ENCODE measurements at regions not wholly inside any gene's neighbourhood (a gene's known extent, or its start where the extent isn't known, plus 50 kb on each side); places are given as distances from the start of the nearest gene placed in this dataset.
"Not testable (repeated sequence)": the region's sequence is repeated elsewhere in the genome, so short reads cannot be mapped to it uniquely, and the experiment has no call there.

DNA sequence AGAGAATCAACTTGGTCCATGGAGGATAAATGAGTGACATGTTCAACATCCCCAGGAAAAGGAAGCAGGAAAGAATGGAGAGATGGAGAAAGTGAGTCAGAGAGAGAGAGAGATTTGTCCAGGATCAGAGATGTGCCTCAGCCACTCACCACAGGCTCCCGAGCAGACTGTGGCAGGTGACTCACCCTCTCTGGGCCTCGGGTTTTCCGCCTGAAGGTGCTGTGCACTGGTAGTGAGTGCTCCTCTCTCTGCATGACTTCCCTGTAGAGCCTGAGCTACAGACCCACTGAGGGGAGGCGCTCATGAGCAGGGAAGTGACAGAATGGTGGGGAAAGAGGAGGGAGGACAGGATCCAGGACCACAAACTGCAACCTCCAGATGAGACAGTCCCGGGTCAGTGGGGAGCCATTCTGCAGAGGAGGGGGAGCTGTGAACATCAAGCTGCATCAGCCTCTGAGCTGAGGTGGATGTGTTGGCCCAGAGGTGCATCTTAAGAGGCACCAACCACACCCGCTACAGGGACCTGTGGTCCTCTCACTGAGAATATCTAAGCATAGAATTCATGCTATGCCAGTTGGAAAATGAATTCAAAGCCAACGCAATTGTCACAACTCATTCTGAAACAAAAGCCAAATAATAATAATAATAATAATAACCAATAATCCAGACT is 433.4 kb downstream of the BRD1 start:
- no peak for DNase-seq (ENCODE audit: low read depth)
- TF ChIP-seq, protein P1, sequence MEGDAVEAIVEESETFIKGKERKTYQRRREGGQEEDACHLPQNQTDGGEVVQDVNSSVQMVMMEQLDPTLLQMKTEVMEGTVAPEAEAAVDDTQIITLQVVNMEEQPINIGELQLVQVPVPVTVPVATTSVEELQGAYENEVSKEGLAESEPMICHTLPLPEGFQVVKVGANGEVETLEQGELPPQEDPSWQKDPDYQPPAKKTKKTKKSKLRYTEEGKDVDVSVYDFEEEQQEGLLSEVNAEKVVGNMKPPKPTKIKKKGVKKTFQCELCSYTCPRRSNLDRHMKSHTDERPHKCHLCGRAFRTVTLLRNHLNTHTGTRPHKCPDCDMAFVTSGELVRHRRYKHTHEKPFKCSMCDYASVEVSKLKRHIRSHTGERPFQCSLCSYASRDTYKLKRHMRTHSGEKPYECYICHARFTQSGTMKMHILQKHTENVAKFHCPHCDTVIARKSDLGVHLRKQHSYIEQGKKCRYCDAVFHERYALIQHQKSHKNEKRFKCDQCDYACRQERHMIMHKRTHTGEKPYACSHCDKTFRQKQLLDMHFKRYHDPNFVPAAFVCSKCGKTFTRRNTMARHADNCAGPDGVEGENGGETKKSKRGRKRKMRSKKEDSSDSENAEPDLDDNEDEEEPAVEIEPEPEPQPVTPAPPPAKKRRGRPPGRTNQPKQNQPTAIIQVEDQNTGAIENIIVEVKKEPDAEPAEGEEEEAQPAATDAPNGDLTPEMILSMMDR (conservative IDR thresholded peaks at IDR 0.05; ENCODE audit: low read depth, low read length): no peak
- no peak overlapping the region for H3K4me3 ChIP-seq (ENCODE audit: low read depth, low read length)

DNA sequence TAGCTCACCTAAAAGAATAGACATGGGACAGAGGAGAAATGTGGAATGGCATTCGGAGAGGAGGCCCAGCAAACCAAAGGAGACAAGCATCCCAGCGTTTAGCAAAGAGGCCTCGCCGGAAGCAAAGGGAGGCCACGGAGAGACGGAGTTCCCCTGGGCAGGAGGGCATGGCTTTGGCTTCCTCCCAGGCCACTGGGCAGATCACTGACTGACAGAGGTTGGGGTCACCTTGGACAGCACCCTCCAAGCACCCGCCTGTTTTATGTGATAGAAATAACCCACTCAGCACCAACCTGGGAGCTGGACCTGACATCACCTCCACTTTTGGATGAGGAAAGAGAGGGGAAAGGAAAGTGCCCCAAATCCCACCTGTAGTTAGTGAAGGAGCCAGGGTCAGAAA is 434.1 kb downstream of the BRD1 start:
- no peak overlapping the region for H3K4me3 ChIP-seq (ENCODE audit: low read depth, low read length)
- TF ChIP-seq, protein P1 (conservative IDR thresholded peaks at IDR 0.05; ENCODE audit: low read depth, low read length): no peak
- DNase-seq (ENCODE audit: low read depth): no peak

DNA sequence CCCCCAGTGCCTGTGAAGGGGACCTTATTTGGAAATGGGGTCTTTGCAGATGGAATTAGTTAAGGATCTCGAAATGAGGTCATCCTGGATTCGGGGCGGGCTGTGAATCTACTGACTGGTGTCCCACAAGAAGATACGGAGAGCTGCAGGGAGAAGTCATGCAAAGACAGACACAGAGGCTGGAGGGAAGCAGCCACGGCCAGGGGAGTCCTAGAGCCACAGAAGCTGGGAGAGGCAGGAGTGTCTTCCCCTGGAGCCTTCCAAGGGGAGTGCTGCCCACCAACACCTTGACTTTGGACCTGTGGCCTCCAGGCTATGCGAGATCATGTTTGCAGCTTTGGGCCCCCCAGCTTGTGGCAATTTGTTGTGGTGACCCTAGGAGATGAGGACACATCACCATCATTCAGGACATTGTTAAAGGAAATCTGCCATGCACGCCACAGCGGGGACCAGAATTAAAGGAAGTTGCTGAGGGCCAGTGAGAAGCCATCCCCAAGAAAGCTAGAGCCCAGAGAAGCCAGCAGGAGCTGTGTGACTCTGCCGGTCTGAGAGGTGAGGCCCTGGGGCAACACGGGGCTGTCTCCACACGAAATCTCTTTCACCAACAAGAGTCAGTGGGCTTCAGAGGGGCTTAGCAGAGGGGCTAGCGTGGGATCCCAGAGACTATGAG is 434.7 kb downstream of the BRD1 start:
- TF ChIP-seq, protein P1 (conservative IDR thresholded peaks at IDR 0.05; ENCODE audit: low read depth, low read length): no peak
- no peak overlapping the region for H3K4me3 ChIP-seq (ENCODE audit: low read depth, low read length)
- no peak for DNase-seq (ENCODE audit: low read depth)

DNA sequence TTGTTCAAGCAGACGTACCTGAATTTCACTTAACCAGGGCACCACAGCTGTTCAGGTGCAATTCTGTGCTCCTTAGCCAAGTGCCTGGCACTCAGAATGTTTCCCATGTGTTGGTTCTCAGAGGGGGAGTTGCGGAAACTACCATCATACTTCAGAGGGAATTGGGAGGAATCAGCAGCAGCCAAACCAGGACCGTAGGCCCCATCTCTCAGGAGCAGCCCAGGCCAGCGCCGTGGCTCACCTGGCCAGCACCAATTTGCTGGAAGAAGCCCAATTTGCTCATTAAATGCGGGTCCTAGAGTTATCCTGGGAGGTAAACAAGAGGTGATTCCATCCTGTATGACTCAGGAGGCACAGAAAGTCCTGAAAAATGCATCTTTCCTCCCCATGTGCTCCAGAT is 435.4 kb downstream of the BRD1 start:
- no peak for DNase-seq (ENCODE audit: low read depth)
- TF ChIP-seq, protein P1 (conservative IDR thresholded peaks at IDR 0.05; ENCODE audit: low read depth, low read length): no peak
- H3K4me3 ChIP-seq (ENCODE audit: low read depth, low read length): no peak overlapping the region

DNA sequence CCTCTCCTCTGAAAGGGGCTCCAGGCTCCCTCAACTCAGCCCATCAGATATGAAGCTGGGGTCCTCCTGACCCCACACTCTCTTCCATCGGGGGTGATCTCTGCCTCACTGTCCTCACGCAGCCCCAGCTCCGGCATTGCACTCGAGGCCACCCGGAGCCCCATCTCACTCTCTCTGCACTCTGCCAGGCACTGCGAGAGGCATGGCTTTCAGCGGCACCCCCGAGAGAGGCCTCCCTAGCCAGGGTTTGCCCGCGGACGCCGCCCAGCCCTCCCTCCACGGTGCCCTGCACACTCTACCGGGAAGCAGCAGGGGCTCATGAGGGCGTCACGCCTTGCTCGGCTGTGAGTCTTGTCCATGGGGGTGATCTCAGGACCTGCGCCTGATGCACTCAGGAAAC is 436.2 kb downstream of the BRD1 start:
- TF ChIP-seq, protein P1 (conservative IDR thresholded peaks at IDR 0.05; ENCODE audit: low read depth, low read length): no peak
- no peak overlapping the region for H3K4me3 ChIP-seq (ENCODE audit: low read depth, low read length)
- no peak for DNase-seq (ENCODE audit: low read depth)

DNA sequence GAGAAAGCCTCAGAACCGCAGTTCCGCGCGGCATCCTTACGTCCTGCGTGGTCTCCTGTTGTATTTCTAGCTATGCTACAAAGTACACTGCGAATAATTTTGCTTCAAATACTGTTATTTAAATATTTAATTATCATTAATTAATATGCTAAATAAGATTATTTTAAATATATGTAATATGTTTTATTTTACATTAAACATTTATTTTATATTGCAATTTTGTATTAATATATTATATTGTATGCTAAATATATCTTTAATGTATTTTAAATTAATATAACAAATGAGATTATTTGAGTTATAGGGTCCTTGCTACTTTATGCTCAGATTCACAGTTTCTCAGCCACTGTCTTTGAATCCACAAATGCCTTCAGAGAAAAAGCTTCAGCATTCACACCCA is 436.7 kb downstream of the BRD1 start:
- DNase-seq (ENCODE audit: low read depth): no peak
- TF ChIP-seq, protein P1 (conservative IDR thresholded peaks at IDR 0.05; ENCODE audit: low read depth, low read length): no peak
- no peak overlapping the region for H3K4me3 ChIP-seq (ENCODE audit: low read depth, low read length)

DNA sequence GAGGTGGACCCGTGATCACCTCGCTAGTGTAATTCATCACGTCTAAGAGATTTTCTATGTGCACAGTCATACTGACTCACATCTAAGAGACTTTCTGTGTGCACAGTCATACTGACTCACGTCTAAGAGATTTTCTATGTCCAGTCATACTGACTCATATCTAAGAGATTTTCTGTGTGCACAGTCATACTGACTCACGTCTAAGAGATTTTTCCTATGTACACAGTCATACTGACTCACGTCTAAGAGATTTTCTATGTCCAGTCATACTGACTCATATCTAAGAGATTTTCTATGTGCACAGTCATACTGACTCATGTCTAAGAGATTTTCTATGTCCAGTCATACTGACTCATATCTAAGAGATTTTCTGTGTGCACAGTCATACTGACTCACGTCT is 443.8 kb downstream of the BRD1 start:
- H3K4me3 ChIP-seq (ENCODE audit: low read depth, low read length); DNase-seq (ENCODE audit: low read depth): not testable (repeated sequence)
